WTC11 (cell line): ENCODE measurements at regions not wholly inside any gene's neighbourhood (a gene's known extent, or its start where the extent isn't known, plus 50 kb on each side); places are given as distances from the start of the nearest gene placed in this dataset.

Experiments
- ATAC-seq: fragments of 200-7000 bp; cut with Tn5 transposase; 2 replicates; pipeline ENCODE4 v1.10.0; 2021; ENCODE audit warnings: mild to moderate bottlenecking, moderate library complexity
- CTCF ChIA-PET: fragments of 300-600 bp; sonication (Branson Sonifier 250); formaldehyde crosslinking; loops from one replicate; lab custom pipeline; 2021; ENCODE audit warnings: antibody characterized with exemption; lab: Charles Lee
- POLR2A ChIA-PET: fragments of 350-600 bp; sonication (Branson Sonifier 250); formaldehyde crosslinking; loops from one replicate; lab custom pipeline; 2021; ENCODE audit warnings: antibody characterized with exemption; lab: Charles Lee
- DNase-seq: peaks from one replicate; pipeline ENCODE4 v3.0.0; 2021; ENCODE audit warnings: low spot score
- H3K27ac Mint-ChIP-seq: 2 replicates; pipeline ENCODE4 v1.8.0; 2021; ENCODE audit warnings: mixed read lengths
- H3K27me3 Mint-ChIP-seq: 2 replicates; pipeline ENCODE4 v1.8.0; 2021; ENCODE audit warnings: low read depth, mild to moderate bottlenecking, moderate library complexity, mixed read lengths
- H3K36me3 Mint-ChIP-seq: 2 replicates; pipeline ENCODE4 v1.8.0; 2021; ENCODE audit warnings: mixed read lengths
- H3K4me1 Mint-ChIP-seq: 2 replicates; pipeline ENCODE4 v1.8.0; 2022; ENCODE audit warnings: mixed read lengths
- H3K4me3 Mint-ChIP-seq: 2 replicates; pipeline ENCODE4 v1.8.0; 2021; ENCODE audit warnings: mild to moderate bottlenecking, moderate library complexity, mixed read lengths
- H3K9me3 Mint-ChIP-seq: 2 replicates; pipeline ENCODE4 v1.8.0; 2021; ENCODE audit warnings: mixed read lengths
- CREM ChIP-seq: sonication (generic); formaldehyde crosslinking; IDR thresholded peaks from 2 replicates; pipeline ENCODE4 v1.8.1; 2022; ENCODE audit warnings: mild to moderate bottlenecking, missing genetic modification reagents, moderate library complexity
- GABPB1 ChIP-seq: sonication (generic); formaldehyde crosslinking; IDR thresholded peaks from 2 replicates; pipeline ENCODE4 v1.8.1; 2023; ENCODE audit warnings: mild to moderate bottlenecking, missing genetic modification reagents
- GTF2I ChIP-seq: fragments of 250-450 bp; sonication (Bioruptor Pico); conservative IDR thresholded peaks from 2 replicates; pipeline ENCODE4 v1.4.0; 2021; ENCODE audit warnings: mild to moderate bottlenecking
- NFE2L1 ChIP-seq: sonication (generic); formaldehyde crosslinking; IDR thresholded peaks from 2 replicates; pipeline ENCODE4 v1.8.1; 2023; ENCODE audit warnings: missing genetic modification reagents
- RELA ChIP-seq: sonication (generic); formaldehyde crosslinking; IDR thresholded peaks from 2 replicates; pipeline ENCODE4 v1.8.1; 2022; ENCODE audit warnings: missing genetic modification reagents, mild to moderate bottlenecking, borderline replicate concordance
- SMAD3 ChIP-seq: sonication (generic); formaldehyde crosslinking; IDR thresholded peaks from 2 replicates; pipeline ENCODE4 v1.8.0; 2022; ENCODE audit warnings: missing genetic modification reagents, mild to moderate bottlenecking, borderline replicate concordance
- TCF7 ChIP-seq: sonication (generic); formaldehyde crosslinking; IDR thresholded peaks from 2 replicates; pipeline ENCODE4 v1.8.0; 2022; ENCODE audit warnings: mild to moderate bottlenecking, low read depth, missing genetic modification reagents, moderate library complexity
- TP53 ChIP-seq: sonication (generic); formaldehyde crosslinking; IDR thresholded peaks from 2 replicates; pipeline ENCODE4 v1.8.1; 2023; ENCODE audit warnings: mild to moderate bottlenecking, missing genetic modification reagents
- ZNF317 ChIP-seq: sonication (generic); formaldehyde crosslinking; IDR thresholded peaks from 2 replicates; pipeline ENCODE4 v1.8.1; 2023; ENCODE audit warnings: low read depth, mild to moderate bottlenecking, moderate library complexity, missing genetic modification reagents, borderline replicate concordance
- TF ChIP-seq, protein P1 (sequence below): sonication (generic); formaldehyde crosslinking; IDR thresholded peaks from 2 replicates; pipeline ENCODE4 v1.8.0; 2022; ENCODE audit warnings: missing genetic modification reagents
- TF ChIP-seq, protein P2 (sequence below): sonication (generic); formaldehyde crosslinking; IDR thresholded peaks from 2 replicates; pipeline ENCODE4 v1.8.1; 2023; ENCODE audit warnings: mild to moderate bottlenecking, moderate library complexity, missing genetic modification reagents
- TF ChIP-seq, protein P3 (sequence below): fragments of 250-450 bp; sonication (Bioruptor Pico); IDR thresholded peaks from 2 replicates; pipeline ENCODE4 v1.9.0; 2021; ENCODE audit warnings: mild to moderate bottlenecking
- TF ChIP-seq, protein P4 (sequence below): fragments of 250-450 bp; sonication (Bioruptor Pico); IDR thresholded peaks from 2 replicates; pipeline ENCODE4 v1.9.0; 2021; ENCODE audit warnings: mild to moderate bottlenecking
- TF ChIP-seq, protein P5 (sequence below): sonication (generic); formaldehyde crosslinking; IDR thresholded peaks from 2 replicates; pipeline ENCODE4 v1.8.1; 2023; ENCODE audit warnings: mild to moderate bottlenecking, missing genetic modification reagents, moderate library complexity
- TF ChIP-seq, protein P6 (sequence below): sonication (generic); formaldehyde crosslinking; IDR thresholded peaks from 2 replicates; pipeline ENCODE4 v1.8.0; 2022; ENCODE audit warnings: mild to moderate bottlenecking, missing genetic modification reagents

DNA sequence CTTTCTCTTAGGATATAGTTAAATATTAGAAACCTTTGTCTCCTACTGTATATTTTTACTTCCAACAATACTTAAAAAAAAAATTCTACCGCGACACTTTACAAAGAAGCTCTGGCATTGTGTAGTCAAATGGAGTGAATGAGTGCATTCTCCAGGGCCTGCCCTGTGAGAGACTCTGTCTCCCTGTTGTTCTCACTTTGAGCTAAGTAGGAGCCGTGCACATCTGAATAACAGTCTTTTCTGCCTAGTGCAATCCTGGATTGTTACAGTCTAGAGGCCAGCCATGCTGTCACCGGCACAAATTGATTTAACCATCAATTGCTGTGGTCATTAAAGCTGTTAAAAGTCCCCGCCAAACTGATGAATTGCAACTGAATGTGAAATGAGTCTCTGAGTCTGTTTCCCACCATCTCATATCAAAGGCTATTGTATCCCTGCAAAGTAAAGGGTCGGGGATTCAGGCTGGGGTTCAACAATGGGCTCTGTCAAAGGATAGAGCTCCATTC lies 156.0 kb downstream of the RFPL4B start (continued):
- TF ChIP-seq, protein P1, sequence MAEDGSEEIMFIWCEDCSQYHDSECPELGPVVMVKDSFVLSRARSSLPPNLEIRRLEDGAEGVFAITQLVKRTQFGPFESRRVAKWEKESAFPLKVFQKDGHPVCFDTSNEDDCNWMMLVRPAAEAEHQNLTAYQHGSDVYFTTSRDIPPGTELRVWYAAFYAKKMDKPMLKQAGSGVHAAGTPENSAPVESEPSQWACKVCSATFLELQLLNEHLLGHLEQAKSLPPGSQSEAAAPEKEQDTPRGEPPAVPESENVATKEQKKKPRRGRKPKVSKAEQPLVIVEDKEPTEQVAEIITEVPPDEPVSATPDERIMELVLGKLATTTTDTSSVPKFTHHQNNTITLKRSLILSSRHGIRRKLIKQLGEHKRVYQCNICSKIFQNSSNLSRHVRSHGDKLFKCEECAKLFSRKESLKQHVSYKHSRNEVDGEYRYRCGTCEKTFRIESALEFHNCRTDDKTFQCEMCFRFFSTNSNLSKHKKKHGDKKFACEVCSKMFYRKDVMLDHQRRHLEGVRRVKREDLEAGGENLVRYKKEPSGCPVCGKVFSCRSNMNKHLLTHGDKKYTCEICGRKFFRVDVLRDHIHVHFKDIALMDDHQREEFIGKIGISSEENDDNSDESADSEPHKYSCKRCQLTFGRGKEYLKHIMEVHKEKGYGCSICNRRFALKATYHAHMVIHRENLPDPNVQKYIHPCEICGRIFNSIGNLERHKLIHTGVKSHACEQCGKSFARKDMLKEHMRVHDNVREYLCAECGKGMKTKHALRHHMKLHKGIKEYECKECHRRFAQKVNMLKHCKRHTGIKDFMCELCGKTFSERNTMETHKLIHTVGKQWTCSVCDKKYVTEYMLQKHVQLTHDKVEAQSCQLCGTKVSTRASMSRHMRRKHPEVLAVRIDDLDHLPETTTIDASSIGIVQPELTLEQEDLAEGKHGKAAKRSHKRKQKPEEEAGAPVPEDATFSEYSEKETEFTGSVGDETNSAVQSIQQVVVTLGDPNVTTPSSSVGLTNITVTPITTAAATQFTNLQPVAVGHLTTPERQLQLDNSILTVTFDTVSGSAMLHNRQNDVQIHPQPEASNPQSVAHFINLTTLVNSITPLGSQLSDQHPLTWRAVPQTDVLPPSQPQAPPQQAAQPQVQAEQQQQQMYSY (CRISPR knock-in tag): no peak
- TF ChIP-seq RELA (CRISPR knock-in tag) (no peak), NFE2L1 (CRISPR knock-in tag) (no peak), TP53 (no peak), GTF2I (CRISPR knock-in tag) (no peak), CREM (no peak), TCF7 (CRISPR knock-in tag) (no peak)
- TF ChIP-seq, protein P2, sequence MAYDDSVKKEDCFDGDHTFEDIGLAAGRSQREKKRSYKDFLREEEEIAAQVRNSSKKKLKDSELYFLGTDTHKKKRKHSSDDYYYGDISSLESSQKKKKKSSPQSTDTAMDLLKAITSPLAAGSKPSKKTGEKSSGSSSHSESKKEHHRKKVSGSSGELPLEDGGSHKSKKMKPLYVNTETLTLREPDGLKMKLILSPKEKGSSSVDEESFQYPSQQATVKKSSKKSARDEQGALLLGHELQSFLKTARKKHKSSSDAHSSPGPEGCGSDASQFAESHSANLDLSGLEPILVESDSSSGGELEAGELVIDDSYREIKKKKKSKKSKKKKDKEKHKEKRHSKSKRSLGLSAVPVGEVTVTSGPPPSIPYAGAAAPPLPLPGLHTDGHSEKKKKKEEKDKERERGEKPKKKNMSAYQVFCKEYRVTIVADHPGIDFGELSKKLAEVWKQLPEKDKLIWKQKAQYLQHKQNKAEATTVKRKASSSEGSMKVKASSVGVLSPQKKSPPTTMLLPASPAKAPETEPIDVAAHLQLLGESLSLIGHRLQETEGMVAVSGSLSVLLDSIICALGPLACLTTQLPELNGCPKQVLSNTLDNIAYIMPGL (CRISPR knock-in tag): no peak
- TF ChIP-seq, protein P3, sequence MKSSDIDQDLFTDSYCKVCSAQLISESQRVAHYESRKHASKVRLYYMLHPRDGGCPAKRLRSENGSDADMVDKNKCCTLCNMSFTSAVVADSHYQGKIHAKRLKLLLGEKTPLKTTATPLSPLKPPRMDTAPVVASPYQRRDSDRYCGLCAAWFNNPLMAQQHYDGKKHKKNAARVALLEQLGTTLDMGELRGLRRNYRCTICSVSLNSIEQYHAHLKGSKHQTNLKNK (CRISPR knock-in tag): no peak
- TF ChIP-seq, protein P4, sequence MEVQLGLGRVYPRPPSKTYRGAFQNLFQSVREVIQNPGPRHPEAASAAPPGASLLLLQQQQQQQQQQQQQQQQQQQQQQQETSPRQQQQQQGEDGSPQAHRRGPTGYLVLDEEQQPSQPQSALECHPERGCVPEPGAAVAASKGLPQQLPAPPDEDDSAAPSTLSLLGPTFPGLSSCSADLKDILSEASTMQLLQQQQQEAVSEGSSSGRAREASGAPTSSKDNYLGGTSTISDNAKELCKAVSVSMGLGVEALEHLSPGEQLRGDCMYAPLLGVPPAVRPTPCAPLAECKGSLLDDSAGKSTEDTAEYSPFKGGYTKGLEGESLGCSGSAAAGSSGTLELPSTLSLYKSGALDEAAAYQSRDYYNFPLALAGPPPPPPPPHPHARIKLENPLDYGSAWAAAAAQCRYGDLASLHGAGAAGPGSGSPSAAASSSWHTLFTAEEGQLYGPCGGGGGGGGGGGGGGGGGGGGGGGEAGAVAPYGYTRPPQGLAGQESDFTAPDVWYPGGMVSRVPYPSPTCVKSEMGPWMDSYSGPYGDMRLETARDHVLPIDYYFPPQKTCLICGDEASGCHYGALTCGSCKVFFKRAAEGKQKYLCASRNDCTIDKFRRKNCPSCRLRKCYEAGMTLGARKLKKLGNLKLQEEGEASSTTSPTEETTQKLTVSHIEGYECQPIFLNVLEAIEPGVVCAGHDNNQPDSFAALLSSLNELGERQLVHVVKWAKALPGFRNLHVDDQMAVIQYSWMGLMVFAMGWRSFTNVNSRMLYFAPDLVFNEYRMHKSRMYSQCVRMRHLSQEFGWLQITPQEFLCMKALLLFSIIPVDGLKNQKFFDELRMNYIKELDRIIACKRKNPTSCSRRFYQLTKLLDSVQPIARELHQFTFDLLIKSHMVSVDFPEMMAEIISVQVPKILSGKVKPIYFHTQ (CRISPR knock-in tag): no peak

DNA sequence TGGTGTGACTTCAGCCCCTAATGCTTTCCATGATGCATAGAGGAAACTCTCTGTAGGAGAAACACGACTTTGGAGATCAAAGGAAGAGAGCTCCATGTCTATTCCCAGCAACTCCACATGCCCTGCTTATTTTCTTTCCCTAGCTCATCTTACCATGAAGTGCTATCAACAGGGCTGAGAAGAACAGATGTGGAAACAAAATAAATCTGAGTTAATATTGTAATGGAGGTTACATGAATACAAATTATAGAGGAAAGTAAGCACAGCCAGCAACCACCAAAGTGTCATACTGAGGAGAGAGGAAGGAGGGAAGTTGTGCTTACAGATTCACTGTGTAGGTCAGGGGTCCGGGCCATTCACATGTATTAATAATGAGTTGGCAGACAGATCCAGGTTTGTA lies 157.5 kb downstream of the RFPL4B start:
- CTCF ChIA-PET: no interaction called here
- ATAC-seq (no peak), DNase-seq (no peak)
- no peak overlapping the region; the same call in 1 of the 2 replicates for H3K27ac Mint-ChIP-seq
- TF ChIP-seq, protein P5, sequence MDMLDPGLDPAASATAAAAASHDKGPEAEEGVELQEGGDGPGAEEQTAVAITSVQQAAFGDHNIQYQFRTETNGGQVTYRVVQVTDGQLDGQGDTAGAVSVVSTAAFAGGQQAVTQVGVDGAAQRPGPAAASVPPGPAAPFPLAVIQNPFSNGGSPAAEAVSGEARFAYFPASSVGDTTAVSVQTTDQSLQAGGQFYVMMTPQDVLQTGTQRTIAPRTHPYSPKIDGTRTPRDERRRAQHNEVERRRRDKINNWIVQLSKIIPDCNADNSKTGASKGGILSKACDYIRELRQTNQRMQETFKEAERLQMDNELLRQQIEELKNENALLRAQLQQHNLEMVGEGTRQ (CRISPR knock-in tag): no peak
- TF ChIP-seq, protein P4 (CRISPR knock-in tag): no peak
- TF ChIP-seq, protein P6, sequence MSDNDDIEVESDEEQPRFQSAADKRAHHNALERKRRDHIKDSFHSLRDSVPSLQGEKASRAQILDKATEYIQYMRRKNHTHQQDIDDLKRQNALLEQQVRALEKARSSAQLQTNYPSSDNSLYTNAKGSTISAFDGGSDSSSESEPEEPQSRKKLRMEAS (CRISPR knock-in tag): no peak
- TF ChIP-seq RELA (CRISPR knock-in tag) (no peak), GABPB1 (CRISPR knock-in tag) (no peak), ZNF317 (CRISPR knock-in tag) (no peak), NFE2L1 (CRISPR knock-in tag) (no peak), SMAD3 (CRISPR knock-in tag) (no peak)
- TF ChIP-seq, protein P1 (CRISPR knock-in tag): no peak
- H3K4me3 Mint-ChIP-seq: no peak overlapping the region
- no peaks in the 10 kb centered on the region for H3K27me3 Mint-ChIP-seq
- H3K9me3 Mint-ChIP-seq: peaks cover 8% of the 10 kb centered on the region
- H3K36me3 Mint-ChIP-seq: peaks cover 7% of the 10 kb centered on the region
- POLR2A ChIA-PET: no interaction called here
- H3K4me1 Mint-ChIP-seq: peaks cover 25% of the 10 kb centered on the region
